ENCODE measurements at regions not wholly inside any gene's neighbourhood (a gene's known extent, or its start where the extent isn't known, plus 50 kb on each side); places are given as distances from the start of the nearest gene placed in this dataset.
"Not testable (repeated sequence)": the region's sequence is repeated elsewhere in the genome, so short reads cannot be mapped to it uniquely, and the experiment has no call there.

DNA sequence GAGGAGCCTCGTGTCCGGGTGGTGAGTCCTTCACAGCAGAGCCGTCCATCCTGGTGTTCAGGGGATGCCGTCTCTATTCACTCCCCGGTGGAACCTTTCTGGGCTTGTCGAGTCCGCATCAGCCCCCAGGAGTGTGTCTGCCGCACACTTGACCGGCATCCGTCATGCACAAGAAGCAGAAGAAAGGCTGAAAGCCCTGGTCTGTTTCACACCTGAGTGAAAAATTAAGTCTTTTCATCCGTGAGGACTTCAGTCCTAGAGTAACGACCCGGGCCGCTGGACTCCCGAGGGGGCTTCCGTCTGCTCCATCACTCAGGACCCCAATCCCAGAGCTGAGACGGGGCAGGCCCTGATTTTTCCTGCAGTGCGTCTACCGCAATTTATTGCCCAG, 332.2 kb downstream of the ADGRD1 start:
- DNase-seq (ENCODE audit: low spot score in 2 of 2) = peak in 1 of 2 donors; percentile 49
- intact Hi-C loops (cut with DNase I; ENCODE audit: low total_unique reads); H3K4me3 ChIP-seq (ENCODE audit: low read depth, poor library complexity, severe bottlenecking): not testable (repeated sequence)
- 81 to 88% methylated on average over 10 to 14 of the region's 19 CpGs for WGBS, 2 donors

DNA sequence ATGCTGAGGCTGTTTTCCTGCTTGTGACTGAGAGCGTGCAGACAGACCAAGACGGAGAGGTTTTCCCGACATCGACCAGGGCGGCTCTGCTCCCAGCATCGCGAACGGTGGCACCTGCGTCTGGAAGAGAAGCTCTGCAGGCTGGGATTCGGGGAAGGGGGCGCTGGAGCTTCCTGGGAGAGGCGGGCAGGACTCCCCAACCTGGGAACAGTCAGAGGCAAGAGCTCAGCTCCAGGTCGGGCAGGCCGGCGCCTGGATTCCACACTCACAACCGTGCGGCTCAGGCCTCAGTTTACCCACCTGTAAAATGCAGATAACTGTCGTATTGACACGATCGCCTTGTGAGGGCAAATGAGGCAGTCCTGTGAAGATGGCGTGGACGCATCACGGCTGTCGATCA, 332.6 kb downstream of the ADGRD1 start:
- H3K4me3 ChIP-seq (ENCODE audit: low read depth, poor library complexity, severe bottlenecking); intact Hi-C loops (cut with DNase I; ENCODE audit: low total_unique reads): not testable (repeated sequence)
- WGBS, 2 donors = 85% methylated on average over 17 of the region's 24 CpGs; no CpG with 5 or more reads in 1 of the 2 donors
- DNase-seq (ENCODE audit: low spot score in 2 of 2) = peak in 1 of 2 donors; percentile 62

DNA sequence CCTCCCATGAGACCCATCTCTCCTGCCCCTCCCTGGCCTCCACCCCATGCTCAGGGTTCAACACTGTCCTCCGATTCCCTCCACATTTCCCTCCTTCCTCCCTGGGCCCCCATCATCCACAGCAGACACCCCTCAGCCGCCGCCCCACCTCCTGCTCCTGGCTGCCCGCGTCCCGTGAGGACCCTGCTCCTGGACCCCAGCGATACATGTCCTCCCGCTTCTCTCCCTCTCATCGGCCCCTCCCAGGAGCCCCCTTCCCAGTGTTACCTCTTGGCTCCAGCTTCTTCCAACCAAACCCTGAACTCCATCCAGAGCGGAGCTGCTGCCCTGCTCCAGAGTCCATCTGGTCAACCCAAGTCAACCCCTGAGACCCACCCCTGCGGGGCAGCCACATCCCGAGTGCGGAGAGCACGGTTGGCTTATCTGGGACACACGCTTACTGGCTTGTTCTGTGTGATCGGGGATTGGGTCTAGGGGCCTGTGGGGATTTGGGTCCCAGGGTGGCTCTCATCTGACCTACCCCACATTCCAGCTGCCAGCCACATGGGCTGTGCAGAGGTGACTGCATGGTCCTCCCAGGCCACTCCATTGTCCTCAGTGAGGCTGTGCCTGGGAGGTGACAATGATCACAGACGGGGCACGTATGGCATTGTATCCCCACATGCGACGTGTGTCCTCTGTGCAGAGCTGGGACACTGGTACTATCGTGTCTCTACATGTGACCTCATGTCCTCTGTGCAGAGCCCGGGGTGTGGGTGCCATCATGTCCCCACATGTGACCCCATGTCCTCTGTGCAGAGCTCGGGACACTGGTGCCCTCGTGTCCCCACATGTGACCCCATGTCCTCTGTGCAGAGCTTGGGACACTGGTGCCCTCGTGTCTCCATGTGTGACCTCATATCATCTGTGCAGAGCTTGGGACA, 333.6 kb downstream of the ADGRD1 start:
- intact Hi-C loops (cut with DNase I; ENCODE audit: low total_unique reads) = no loop called here
- TF ChIP-seq, protein P1, sequence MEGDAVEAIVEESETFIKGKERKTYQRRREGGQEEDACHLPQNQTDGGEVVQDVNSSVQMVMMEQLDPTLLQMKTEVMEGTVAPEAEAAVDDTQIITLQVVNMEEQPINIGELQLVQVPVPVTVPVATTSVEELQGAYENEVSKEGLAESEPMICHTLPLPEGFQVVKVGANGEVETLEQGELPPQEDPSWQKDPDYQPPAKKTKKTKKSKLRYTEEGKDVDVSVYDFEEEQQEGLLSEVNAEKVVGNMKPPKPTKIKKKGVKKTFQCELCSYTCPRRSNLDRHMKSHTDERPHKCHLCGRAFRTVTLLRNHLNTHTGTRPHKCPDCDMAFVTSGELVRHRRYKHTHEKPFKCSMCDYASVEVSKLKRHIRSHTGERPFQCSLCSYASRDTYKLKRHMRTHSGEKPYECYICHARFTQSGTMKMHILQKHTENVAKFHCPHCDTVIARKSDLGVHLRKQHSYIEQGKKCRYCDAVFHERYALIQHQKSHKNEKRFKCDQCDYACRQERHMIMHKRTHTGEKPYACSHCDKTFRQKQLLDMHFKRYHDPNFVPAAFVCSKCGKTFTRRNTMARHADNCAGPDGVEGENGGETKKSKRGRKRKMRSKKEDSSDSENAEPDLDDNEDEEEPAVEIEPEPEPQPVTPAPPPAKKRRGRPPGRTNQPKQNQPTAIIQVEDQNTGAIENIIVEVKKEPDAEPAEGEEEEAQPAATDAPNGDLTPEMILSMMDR (IDR thresholded peaks at IDR 0.05) = no peak
- TF ChIP-seq POLR2A (IDR thresholded peaks at IDR 0.05) = no peak
- DNase-seq (ENCODE audit: low spot score in 2 of 2) = peak in 1 of 2 donors; percentile 52
- 89 to 92% methylated on average over 20 to 21 of the region's 25 CpGs for WGBS, 2 donors
- no peak overlapping the region for H3K4me3 ChIP-seq (ENCODE audit: low read depth, poor library complexity, severe bottlenecking)

DNA sequence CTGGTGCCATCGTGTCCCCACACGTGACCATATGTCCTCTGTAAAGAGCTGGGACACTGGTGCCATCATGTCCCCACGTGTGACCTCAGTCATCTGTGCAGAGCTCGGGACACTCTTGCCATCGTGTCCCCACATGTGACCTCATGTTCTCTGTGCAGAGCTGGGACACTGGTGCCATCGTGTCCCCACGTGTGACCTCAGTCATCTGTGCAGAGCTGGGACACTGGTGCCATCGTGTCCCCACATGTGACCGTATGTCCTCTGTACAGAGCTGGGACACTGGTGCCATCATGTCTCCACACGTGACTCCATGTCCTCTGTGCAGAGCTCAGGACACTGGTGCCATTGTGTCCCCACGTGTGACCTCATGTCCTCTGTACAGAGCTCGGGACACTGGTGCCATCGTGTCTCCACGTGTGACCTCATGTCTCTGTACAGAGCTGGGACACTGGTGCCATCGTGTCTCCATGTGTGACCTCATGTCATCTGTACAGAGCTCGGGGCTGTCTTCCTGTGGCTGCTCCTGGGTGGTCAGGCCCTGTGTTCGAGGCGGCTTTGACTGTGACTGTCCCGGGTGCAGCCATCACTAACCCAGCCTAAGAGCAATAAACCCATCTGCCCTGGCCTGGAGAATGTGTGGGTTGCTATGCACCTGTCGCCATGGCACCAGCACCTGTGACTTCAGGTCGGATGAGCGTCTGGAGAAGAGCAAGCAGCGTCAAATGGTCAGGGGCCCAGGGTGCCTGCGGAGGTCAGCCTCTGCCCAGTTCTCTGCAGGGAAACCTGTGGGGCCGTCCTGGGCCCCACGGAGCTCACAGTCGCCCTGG, 334.4 kb downstream of the ADGRD1 start:
- TF ChIP-seq POLR2A (IDR thresholded peaks at IDR 0.05) = no peak
- TF ChIP-seq, protein P1 (IDR thresholded peaks at IDR 0.05) = no peak
- no peak overlapping the region for H3K4me3 ChIP-seq (ENCODE audit: low read depth, poor library complexity, severe bottlenecking)
- intact Hi-C loops (cut with DNase I; ENCODE audit: low total_unique reads) = no loop called here
- WGBS, 2 donors = 74 to 75% methylated on average over 24 to 25 of the region's 27 CpGs
- peak in 1 of 2 donors; percentile 49 for DNase-seq (ENCODE audit: low spot score in 2 of 2)

DNA sequence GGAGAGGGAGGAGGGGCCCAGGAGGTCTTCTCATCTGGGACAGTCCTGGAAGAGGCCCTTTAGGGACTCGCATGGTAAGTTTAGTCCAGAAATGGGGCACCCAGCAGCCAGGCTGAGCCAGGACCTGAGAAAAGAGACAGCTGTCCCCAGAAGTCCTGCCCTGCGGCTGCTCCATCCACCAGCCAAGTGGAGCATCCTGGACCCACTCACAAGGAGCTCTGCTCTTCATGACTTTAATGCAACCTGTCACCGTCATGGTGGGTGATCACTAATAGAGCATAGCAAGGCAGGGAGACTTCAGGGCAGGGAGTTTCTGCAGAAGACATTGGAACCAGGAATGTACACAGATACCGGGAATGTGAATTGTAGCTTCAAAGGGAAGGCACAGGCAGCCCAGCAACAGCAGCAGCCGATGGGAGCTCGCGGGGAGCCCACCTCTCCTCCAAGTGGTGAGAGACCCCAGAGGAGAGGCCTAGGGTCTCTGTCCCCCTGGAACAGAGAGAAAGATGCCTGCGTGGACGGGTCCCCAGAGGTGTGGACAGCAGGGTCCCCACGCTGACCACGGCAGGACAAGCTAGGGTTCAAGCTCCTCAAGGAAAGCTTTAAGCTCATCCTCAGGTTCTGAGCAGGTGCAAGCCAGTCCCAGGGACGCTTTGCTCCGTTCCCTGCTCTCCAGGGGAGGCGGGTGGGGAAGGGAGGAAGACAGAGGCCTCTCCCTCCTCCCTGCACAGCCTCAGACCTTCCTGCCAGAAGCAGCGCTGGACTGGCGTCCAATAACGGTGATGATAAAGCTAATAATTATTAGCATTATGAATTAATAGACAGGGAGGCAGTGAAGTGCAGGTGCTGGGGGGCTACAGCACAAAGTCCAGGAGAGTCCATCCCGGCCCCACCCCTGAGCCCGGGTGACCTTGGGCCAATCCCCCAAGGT, 335.3 kb downstream of the ADGRD1 start:
- WGBS, 2 donors = 88 to 89% methylated on average over 18 of the region's 19 CpGs
- peak in 1 of 2 donors; percentile 79 for DNase-seq (ENCODE audit: low spot score in 2 of 2)
- intact Hi-C loops (cut with DNase I; ENCODE audit: low total_unique reads); H3K4me3 ChIP-seq (ENCODE audit: low read depth, poor library complexity, severe bottlenecking): not testable (repeated sequence)

DNA sequence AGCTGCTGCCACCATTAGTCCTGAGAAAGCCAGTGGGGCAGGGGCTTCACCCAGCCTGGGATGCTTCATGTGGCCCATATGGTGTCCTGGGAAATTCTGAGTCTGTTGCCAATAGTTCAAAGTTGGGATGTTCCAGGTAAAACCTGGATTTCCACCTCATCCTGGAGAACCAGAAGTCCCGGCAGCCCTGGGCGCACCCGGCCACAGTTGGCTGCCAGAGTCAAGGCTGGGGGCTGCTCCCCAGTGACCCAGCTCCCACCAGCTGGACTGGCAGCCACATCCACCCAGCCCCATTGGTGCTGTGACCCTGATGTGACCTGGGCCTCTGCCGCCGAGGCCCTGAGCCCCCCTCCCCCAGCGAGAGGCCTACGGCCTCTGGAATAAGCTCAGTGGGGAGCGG, 336.1 kb downstream of the ADGRD1 start:
- WGBS, 2 donors = 89% methylated on average over 4 of the region's 8 CpGs; no CpG with 5 or more reads in 1 of the 2 donors
- intact Hi-C loops (cut with DNase I; ENCODE audit: low total_unique reads) = loop anchor here (10.0 kb wide), 1 partner anchor 375 kb away; no protein-coding TSS in a partner anchor
- H3K4me3 ChIP-seq (ENCODE audit: low read depth, poor library complexity, severe bottlenecking) = not testable (repeated sequence)
- peak in 1 of 2 donors; percentile 34 for DNase-seq (ENCODE audit: low spot score in 2 of 2)

DNA sequence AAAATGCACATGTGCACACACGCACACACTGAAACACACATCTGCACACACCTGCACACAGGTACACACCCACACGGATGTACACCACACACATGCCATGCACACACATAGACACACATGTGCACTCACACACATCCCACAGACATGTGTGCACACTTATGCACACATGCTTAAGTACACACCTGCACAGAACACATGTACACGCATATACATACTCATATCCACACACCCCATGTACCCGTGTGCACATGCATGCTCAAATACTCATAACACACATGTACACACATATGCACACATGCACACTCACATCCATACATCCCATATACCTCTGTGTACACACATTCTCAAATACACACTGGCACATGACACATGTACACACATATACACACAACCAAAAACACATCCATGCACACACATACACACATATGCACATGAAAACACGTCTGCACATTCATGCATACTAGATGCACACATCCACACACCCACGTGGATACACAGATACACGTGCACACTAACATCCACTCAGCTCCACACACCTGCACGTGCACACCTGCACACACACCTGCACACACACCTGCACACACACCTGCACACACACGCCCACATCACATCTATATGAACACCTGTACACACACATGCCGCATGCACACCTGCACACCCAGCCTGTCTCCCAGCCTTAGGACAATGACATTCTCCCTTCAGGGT, 336.7 kb downstream of the ADGRD1 start:
- no peak overlapping the region for H3K4me3 ChIP-seq (ENCODE audit: low read depth, poor library complexity, severe bottlenecking)
- 82 to 91% methylated on average over 9 to 10 of the region's 10 CpGs for WGBS, 2 donors
- DNase-seq (ENCODE audit: low spot score in 2 of 2) = peak in 1 of 2 donors; percentile 39
- no peak for TF ChIP-seq POLR2A (IDR thresholded peaks at IDR 0.05)
- TF ChIP-seq, protein P1 (IDR thresholded peaks at IDR 0.05) = no peak
- intact Hi-C loops (cut with DNase I; ENCODE audit: low total_unique reads) = loop anchor here (10.0 kb wide), 1 partner anchor 374 kb away; no protein-coding TSS in a partner anchor

DNA sequence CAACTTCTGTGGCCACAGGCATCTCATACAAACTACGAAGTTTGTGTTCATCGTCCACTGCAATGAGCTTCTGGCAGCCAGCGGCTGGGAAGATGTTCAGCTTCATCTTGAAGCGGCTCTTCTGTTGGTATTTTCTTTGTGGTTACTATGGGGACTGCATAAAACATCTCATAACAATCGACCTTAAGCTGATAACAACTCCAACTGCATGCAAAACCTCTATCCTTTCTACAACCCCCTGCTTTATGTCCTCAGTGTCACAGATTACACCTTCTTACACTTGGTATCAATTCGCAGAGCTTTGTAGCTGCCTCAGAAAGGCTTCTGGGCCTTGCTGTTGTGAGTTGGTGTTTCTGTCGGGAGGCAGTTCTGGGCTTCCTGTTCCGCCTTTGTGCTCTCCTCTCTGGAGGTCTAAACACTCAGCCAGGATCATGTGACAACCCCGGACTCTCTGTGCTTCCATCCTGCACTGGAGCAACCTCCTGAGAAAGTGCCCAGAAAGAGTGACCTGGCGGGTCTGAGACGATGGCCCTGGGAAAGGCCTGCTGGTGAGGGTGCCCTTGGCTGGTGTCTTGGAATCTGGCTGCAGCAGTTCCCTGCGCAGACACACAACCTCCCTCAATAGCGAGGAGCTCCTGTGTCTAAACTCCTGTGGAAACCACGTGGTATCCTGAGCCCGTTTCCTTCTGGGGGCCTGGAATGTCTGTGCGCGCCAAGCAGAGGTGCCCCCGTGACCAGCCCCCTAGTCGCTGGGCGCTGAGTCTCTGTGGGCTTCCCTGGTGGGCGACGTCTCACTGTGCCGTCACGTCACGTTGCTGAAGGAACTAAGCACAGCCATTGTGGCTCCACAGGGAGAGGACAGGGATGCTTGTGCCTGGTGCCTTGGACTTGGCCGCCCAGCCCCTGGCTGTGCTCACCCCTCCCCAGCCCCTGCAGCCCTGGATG, 339.6 kb downstream of the ADGRD1 start:
- 70 to 71% methylated on average over 25 to 26 of the region's 26 CpGs for WGBS, 2 donors
- peak in 1 of 2 donors; percentile 62 for DNase-seq (ENCODE audit: low spot score in 2 of 2)
- not testable (repeated sequence) for H3K4me3 ChIP-seq (ENCODE audit: low read depth, poor library complexity, severe bottlenecking)
- intact Hi-C loops (cut with DNase I; ENCODE audit: low total_unique reads) = loop anchor here (10.0 kb wide), 1 partner anchor 371 kb away; no protein-coding TSS in a partner anchor

DNA sequence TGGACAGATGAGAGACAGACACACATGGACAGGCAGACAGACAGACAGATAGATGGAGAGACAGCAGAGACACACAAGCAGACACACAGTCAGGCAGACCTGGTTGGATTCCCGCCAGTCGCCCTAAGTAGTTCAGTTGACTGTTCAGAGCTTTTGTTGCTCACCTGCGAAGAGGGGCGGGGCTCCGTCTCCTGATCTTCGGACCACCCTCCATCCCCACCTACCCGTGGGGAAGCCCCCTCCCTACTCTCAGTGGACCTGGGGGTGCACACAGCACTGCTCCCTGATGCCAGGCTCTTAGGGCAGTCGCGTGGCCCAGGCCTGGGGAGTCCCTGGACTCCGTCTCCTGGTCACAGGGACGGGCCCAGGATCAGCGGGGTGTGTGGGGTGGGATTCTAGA, 341.0 kb downstream of the ADGRD1 start:
- DNase-seq (ENCODE audit: low spot score in 2 of 2) = peak in 1 of 2 donors; percentile 78
- intact Hi-C loops (cut with DNase I; ENCODE audit: low total_unique reads) = loop anchor here (10.0 kb wide), 1 partner anchor 370 kb away; no protein-coding TSS in a partner anchor
- 82 to 91% methylated on average over 11 to 12 of the region's 12 CpGs for WGBS, 2 donors

More for the DNA sequence above, 341.0 kb downstream of the ADGRD1 start:
- H3K4me3 ChIP-seq (ENCODE audit: low read depth, poor library complexity, severe bottlenecking) = not testable (repeated sequence)

Data from lower leg skin (tissue), 4 donors.